Activated CD8-positive, alpha-beta T cell treated with anti-CD3 and anti-CD28 coated beads for 36 hours (primary cell): ENCODE measurements at regions not wholly inside any gene's neighbourhood (a gene's known extent, or its start where the extent isn't known, plus 50 kb on each side); places are given as distances from the start of the nearest gene placed in this dataset.
"Not testable (repeated sequence)": the region's sequence is repeated elsewhere in the genome, so short reads cannot be mapped to it uniquely, and the experiment has no call there.

ENCODE experiments used
- ATAC-seq: fragments of 200-7000 bp; cut with Tn5 transposase; one replicate; pipeline ENCODE4 v1.10.0; 2021; ENCODE audit warnings: mild to moderate bottlenecking, moderate library complexity
- CTCF ChIA-PET: fragments of 350-600 bp; sonication (Branson Sonifier 250); formaldehyde crosslinking; loops from one replicate; lab custom pipeline; 2021; ENCODE audit warnings: antibody characterized with exemption; lab: Charles Lee
- POLR2A ChIA-PET: fragments of 350-600 bp; sonication (Branson Sonifier 250); formaldehyde crosslinking; loops from one replicate; lab custom pipeline; 2021; ENCODE audit warnings: antibody characterized with exemption; lab: Charles Lee
- DNase-seq: peaks from one replicate; pipeline ENCODE4 v3.0.0-alpha.2; 2020
- H3K27ac Mint-ChIP-seq: one replicate; pipeline ENCODE4 v1.8.0; 2021; ENCODE audit warnings: mild to moderate bottlenecking, mixed read lengths
- H3K27me3 Mint-ChIP-seq: one replicate; pipeline ENCODE4 v1.8.0; 2021; ENCODE audit warnings: mixed read lengths
- H3K36me3 Mint-ChIP-seq: one replicate; pipeline ENCODE4 v1.8.0; 2021; ENCODE audit warnings: low read depth, mixed read lengths
- H3K4me1 Mint-ChIP-seq: one replicate; pipeline ENCODE4 v1.8.0; 2021; ENCODE audit warnings: low read depth, mixed read lengths
- H3K4me3 Mint-ChIP-seq: one replicate; pipeline ENCODE4 v1.8.0; 2021; ENCODE audit warnings: mild to moderate bottlenecking, moderate library complexity, mixed read lengths
- H3K9me3 Mint-ChIP-seq: one replicate; pipeline ENCODE4 v1.8.0; 2021; ENCODE audit warnings: mixed read lengths
- CTCF ChIP-seq: fragments of 200-600 bp; IDR thresholded peaks from one replicate; pipeline ENCODE4 v1.8.0; 2022; ENCODE audit warnings: antibody characterized with exemption, mild to moderate bottlenecking
- intact Hi-C: fragments of 100-400 bp; cut with micrococcal nuclease; formaldehyde crosslinking; loops from one replicate; pipeline ENCODE4 v1.10.0; 2022

DNA sequence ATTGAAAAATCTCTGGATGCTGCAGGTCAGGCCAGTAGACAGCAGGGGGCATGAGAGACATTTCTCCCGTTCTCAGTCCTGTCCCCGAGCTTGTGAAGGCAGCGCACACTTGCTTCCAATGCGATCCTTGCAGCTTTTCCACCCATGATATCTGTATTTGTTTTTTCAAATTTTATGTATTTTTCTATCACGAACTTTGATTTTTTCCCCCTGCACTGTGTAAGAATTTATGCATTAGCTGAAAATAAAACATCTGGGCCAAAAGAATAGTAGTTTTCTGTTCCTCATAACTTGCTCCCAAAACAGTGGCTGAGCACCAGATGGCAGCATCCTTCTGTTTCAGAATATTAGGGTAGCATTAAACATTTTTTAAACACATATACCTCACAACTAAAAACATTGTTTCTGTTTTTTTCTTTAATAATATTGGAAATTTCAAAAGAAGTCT lies 90.9 kb upstream of the PABPC3 start:
- H3K4me3 Mint-ChIP-seq, POLR2A ChIA-PET, H3K9me3 Mint-ChIP-seq, H3K36me3 Mint-ChIP-seq, H3K4me1 Mint-ChIP-seq, H3K27ac Mint-ChIP-seq: not testable (repeated sequence)
- H3K27me3 Mint-ChIP-seq = peaks cover 25% of the 10 kb centered on the region
- CTCF ChIA-PET = interaction anchor here (0.7 to 1.3 kb wide), 6 partner anchors 10 to 368 kb away, joined by 3 to 4 read pairs (median 4); no protein-coding TSS in a partner anchor
- ATAC-seq (peak; percentile 65), DNase-seq (peak; percentile 36)
- TF ChIP-seq CTCF = peak; percentile 41
- intact Hi-C loops = loop anchor here (2.0 to 5.0 kb wide), 2 partner anchors 32 to 107 kb away; no protein-coding TSS in a partner anchor

- CTCF ChIA-PET = interaction anchor here (1.0 kb wide), 1 partner anchor 30 kb away, joined by 3 read pairs; no protein-coding TSS in a partner anchor
- H3K4me3 Mint-ChIP-seq, POLR2A ChIA-PET, H3K4me1 Mint-ChIP-seq, ATAC-seq, DNase-seq, H3K9me3 Mint-ChIP-seq, H3K36me3 Mint-ChIP-seq, H3K27ac Mint-ChIP-seq: not testable (repeated sequence)
- peaks cover 26% of the 10 kb centered on the region for H3K27me3 Mint-ChIP-seq
- intact Hi-C loops = loop anchor here (5.0 kb wide), 1 partner anchor 105 kb away; no protein-coding TSS in a partner anchor
Observed at GRCh38 chr13:25007389-25007788, 88.5 kb upstream of the PABPC3 start.

GRCh38 chr13:25014398-25014973 lies 81.5 kb upstream of the PABPC3 start:
- H3K9me3 Mint-ChIP-seq, H3K27ac Mint-ChIP-seq, H3K36me3 Mint-ChIP-seq: not testable (repeated sequence)

DNA sequence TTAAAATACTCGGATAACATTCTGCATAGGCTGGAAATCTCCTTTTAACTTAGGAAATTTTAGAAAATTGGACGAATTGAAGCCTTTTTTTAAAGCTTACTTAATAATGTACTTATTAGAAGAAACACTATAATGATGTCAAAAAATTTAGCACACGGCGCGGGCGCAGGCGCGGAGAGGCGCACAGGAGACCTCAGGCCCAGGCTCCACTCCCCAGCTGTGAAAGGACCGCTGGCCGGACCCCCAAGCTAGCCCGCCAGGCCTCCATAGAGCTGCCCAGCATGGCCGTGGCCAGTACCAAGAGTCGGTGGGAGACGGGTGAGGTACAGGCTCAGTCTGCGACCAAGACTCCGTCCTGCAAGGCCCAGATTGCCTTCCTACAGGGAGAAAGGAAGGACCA lies 78.8 kb upstream of the PABPC3 start:
- ATAC-seq, H3K4me1 Mint-ChIP-seq, intact Hi-C loops, POLR2A ChIA-PET, H3K27ac Mint-ChIP-seq, H3K36me3 Mint-ChIP-seq, DNase-seq, H3K9me3 Mint-ChIP-seq: not testable (repeated sequence)
- Mint-ChIP-seq H3K27me3 (peaks cover 33% of the 10 kb centered on the region), H3K4me3 (peak overlapping the region; percentile 60)
- CTCF ChIA-PET = interaction anchor here (1.5 to 1.9 kb wide), 2 partner anchors 20 to 22 kb away, joined by 4 read pairs; no protein-coding TSS in a partner anchor

More at GRCh38 chr13:25014398-25014973, 81.5 kb upstream of the PABPC3 start:
- DNase-seq, H3K4me3 Mint-ChIP-seq, intact Hi-C loops, H3K4me1 Mint-ChIP-seq, POLR2A ChIA-PET, ATAC-seq: not testable (repeated sequence)
- CTCF ChIA-PET = interaction anchor here (0.6 to 2.3 kb wide), 2 partner anchors 19 to 273 kb away, joined by 3 to 7 read pairs; no protein-coding TSS in a partner anchor
- H3K27me3 Mint-ChIP-seq = peaks cover 26% of the 10 kb centered on the region

GRCh38 chr13:25017808-25018728 lies 77.9 kb upstream of the PABPC3 start:
- Mint-ChIP-seq H3K4me3 (peak overlapping the region; percentile 60), H3K27me3 (peaks cover 30% of the 10 kb centered on the region)
- POLR2A ChIA-PET, H3K9me3 Mint-ChIP-seq, intact Hi-C loops, H3K27ac Mint-ChIP-seq, H3K4me1 Mint-ChIP-seq, H3K36me3 Mint-ChIP-seq: not testable (repeated sequence)
- CTCF ChIA-PET = interaction anchor here (1.5 to 1.9 kb wide), 2 partner anchors 19 to 23 kb away, joined by 4 read pairs; no protein-coding TSS in a partner anchor
- peak; percentile 56 for ATAC-seq
- peak; percentile 41 for DNase-seq

DNA sequence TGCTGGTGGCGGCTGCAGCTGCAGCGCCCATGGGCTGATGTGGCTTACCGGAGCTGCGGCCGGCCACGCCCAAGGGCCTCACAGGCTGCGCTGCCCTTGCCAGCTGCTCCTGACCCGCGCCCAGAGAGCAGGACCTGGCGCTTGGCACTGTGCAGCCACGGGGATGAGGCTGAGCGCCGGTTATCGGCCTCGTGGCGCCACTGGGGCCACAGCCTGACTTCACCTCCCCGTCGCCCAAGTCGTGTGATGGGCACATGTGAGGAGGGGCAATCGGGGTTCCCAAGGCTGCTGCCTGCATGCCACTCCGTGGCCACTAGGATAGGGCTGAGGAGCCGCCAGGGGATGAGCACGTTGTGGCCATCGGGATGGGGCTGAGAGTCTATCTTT lies 77.2 kb upstream of the PABPC3 start:
- TF ChIP-seq CTCF = no peak
- ATAC-seq (no peak), DNase-seq (no peak)
- ChIA-PET POLR2A (no interaction called here), CTCF (no interaction called here)
- no peaks in the 10 kb centered on the region for H3K36me3 Mint-ChIP-seq
- no peaks in the 10 kb centered on the region for H3K9me3 Mint-ChIP-seq
- no peak overlapping the region for H3K27ac Mint-ChIP-seq
- peaks cover 7% of the 10 kb centered on the region for H3K4me1 Mint-ChIP-seq
- H3K4me3 Mint-ChIP-seq = no peak overlapping the region
- intact Hi-C loops = no loop called here
- peaks cover 32% of the 10 kb centered on the region for H3K27me3 Mint-ChIP-seq

DNA sequence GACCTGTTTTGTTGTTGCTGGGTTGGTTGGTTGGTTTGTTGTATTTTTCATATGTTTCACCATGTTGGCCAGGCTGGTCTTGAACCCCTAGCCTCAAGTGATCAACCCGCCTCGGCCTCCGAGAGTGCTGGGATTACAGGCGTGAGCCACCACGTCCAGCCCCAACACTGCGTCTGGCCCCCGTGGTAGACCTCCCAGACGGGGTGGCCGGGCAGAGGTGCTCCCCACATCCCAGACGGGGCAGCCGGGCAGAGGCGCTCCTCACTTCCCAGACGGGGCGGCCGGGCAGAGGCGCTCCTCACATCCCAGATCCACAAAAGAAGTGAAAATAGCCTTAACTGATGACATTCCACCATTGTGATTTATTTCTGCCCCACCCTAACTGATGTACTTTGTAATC lies 76.2 kb upstream of the PABPC3 start:
- H3K9me3 Mint-ChIP-seq, DNase-seq, ATAC-seq, POLR2A ChIA-PET, H3K4me1 Mint-ChIP-seq, CTCF ChIA-PET, H3K4me3 Mint-ChIP-seq, H3K27ac Mint-ChIP-seq, H3K36me3 Mint-ChIP-seq, intact Hi-C loops: not testable (repeated sequence)
- peaks cover 34% of the 10 kb centered on the region for H3K27me3 Mint-ChIP-seq
